ENCODE measurements at regions not wholly inside any gene's neighbourhood (a gene's known extent, or its start where the extent isn't known, plus 50 kb on each side); places are given as distances from the start of the nearest gene placed in this dataset.

DNA sequence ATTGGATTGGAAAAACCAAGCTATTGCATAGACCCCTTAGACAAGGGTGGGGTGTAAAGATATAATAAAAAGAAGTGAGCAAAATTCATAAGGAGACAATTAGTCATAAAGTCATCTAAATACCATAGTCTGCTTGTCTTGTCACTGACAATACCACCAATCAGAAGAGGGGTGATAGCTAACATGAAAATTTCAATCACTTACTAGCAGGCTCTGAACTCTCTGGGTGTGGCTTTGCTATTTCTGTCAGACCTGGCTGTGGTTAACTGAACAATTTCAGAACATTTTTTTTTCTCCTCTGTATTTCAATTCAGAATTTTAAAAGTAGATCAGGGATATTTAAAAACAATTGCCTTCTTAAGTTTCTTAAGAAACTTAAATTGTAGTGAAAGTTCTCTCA lies 158.5 kb upstream of the PRMT6 start:
- TF ChIP-seq, protein P1, sequence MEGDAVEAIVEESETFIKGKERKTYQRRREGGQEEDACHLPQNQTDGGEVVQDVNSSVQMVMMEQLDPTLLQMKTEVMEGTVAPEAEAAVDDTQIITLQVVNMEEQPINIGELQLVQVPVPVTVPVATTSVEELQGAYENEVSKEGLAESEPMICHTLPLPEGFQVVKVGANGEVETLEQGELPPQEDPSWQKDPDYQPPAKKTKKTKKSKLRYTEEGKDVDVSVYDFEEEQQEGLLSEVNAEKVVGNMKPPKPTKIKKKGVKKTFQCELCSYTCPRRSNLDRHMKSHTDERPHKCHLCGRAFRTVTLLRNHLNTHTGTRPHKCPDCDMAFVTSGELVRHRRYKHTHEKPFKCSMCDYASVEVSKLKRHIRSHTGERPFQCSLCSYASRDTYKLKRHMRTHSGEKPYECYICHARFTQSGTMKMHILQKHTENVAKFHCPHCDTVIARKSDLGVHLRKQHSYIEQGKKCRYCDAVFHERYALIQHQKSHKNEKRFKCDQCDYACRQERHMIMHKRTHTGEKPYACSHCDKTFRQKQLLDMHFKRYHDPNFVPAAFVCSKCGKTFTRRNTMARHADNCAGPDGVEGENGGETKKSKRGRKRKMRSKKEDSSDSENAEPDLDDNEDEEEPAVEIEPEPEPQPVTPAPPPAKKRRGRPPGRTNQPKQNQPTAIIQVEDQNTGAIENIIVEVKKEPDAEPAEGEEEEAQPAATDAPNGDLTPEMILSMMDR (IDR thresholded peaks at IDR 0.05), result no peak

DNA sequence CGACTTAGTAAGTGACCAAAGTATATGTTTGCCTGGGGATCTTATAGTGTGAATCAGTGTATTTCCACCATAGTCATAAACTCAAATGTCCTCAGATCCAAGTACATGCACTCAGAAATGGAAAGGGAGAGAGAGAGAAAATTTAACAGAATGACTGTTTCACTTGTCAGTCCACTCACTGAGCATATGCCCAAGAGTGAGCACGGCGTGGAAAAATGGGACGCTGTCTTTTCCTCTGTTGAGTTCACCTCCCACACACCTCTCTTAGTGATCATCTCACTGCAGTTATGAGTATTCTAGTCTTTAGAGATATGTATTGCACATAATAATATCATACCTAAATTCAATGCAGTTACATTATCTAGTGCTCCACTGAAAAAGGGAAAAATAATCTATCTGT lies 156.8 kb upstream of the PRMT6 start:
- no peak for DNase-seq (ENCODE audit: low spot score)
- H3K27ac ChIP-seq, result no peak overlapping the region
- no peak overlapping the region for H3K4me3 ChIP-seq
- TF ChIP-seq, protein P1 (IDR thresholded peaks at IDR 0.05), result no peak

More for the DNA sequence above, 158.5 kb upstream of the PRMT6 start:
- DNase-seq (ENCODE audit: low spot score), result no peak
- Histone ChIP-seq H3K27ac (no peak overlapping the region), H3K4me3 (no peak overlapping the region)

DNA sequence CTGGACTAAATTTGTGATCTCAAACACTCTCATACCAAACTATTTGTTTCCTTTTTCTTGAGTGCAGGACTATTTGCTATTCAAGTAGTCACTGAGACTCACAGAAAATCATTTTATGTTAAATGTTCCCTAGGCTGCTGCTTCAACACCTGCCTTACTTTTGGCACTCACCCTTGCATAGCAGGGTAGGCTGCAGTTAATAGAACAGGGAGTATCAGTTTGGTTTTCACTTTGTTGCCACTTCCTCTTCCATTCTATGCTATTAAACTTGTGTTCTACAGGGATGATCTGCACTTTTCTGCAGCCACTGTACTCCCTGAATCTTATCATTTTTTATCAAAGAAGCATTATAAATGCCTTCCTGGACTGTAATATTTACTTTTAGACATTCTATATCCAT lies 148.7 kb upstream of the PRMT6 start:
- no peak overlapping the region for H3K4me3 ChIP-seq

DNA sequence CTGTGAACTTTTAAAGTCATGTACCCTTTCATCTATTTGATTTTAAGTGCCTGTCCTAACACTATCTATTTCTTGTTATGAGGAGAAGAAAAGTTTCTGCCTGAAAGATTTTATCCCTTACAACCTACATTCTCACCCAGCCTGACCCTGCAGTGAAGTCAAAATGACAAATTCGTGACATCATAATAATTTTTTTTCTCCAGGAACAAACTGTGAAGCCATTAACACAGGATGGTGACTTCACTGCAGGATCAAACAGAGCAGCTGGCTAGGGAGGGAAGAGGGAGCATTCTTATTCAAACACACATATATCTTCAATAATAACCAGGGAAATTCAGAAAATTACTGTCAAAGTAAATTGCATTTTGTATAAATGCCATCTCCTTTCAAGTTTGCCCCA lies 147.8 kb upstream of the PRMT6 start:
- Histone ChIP-seq H3K4me3 (no peak overlapping the region), H3K27ac (no peak overlapping the region)
- TF ChIP-seq, protein P1 (IDR thresholded peaks at IDR 0.05), result no peak
- DNase-seq (ENCODE audit: low spot score), result no peak

More for the DNA sequence above, 148.7 kb upstream of the PRMT6 start:
- H3K27ac ChIP-seq, result no peak overlapping the region
- TF ChIP-seq, protein P1 (IDR thresholded peaks at IDR 0.05), result no peak
- no peak for DNase-seq (ENCODE audit: low spot score)

DNA sequence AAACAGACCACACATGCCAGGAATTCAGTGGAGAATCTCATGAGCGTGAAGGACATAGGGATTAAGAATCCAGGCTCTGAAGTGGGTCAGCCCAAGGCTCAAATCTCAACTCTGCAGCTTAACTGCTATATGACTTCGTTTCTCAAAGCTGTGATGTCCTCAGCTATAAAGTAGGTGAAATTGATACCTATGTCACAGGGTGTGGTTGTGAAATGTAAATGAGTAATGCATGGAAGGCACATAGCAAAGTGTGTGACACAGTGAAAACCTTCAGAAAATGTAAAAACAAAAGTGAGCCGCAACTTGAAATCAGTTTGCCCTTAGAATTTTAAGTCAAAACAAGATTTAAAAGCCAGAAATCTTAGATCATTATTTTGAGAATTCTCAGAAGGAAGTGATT lies 145.7 kb upstream of the PRMT6 start:
- Histone ChIP-seq H3K27ac (no peak overlapping the region), H3K4me3 (no peak overlapping the region)
- DNase-seq (ENCODE audit: low spot score), result no peak
- TF ChIP-seq, protein P1 (IDR thresholded peaks at IDR 0.05), result no peak

DNA sequence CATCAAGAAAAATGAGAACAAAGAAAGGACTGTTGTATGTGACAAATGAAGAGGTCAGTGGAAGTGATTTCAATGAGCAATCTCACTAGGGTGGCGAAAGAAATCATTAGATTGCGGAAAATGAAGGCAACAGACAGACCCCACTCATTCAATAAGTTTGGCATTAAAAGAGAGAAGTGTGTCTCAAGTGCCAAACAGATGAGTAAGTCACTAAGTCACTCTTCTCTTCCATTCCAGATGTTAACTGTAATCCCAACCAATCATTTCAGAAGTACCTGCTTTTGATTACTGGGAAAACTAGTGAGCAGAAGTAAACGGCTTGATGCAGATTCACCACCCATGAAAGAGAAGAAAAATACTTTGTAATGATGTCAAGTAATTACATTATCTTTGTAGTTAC lies 144.3 kb upstream of the PRMT6 start:
- DNase-seq (ENCODE audit: low spot score), result no peak
- Histone ChIP-seq H3K4me3 (no peak overlapping the region), H3K27ac (no peak overlapping the region)
- TF ChIP-seq, protein P1 (IDR thresholded peaks at IDR 0.05), result no peak

DNA sequence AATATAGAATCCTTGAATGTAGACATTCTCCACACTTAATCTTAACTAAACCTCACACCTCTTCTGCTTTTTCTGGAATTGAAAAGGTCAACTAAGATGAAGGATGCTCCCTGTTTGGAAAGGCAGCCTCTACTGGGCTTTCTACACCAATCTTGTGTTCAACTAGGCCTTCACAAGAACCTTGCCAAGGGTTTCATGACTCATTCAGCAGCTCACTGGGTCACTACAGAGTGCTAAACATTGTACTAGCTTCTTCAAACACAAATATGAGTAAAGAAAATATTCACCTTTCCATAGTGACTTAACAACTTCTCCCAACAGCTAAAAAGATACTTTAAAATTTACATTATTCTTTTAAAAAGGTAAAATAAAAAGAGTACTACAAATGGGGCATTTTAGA lies 135.3 kb upstream of the PRMT6 start:
- TF ChIP-seq, protein P1 (IDR thresholded peaks at IDR 0.05), result no peak
- no peak for DNase-seq (ENCODE audit: low spot score)
- Histone ChIP-seq H3K4me3 (no peak overlapping the region), H3K27ac (no peak overlapping the region)

All from coronary artery (tissue), 2 donors.